HCT116 (cell line): ENCODE measurements at regions not wholly inside any gene's neighbourhood (a gene's known extent, or its start where the extent isn't known, plus 50 kb on each side); places are given as distances from the start of the nearest gene placed in this dataset.
"Not testable (repeated sequence)": the region's sequence is repeated elsewhere in the genome, so short reads cannot be mapped to it uniquely, and the experiment has no call there.

Experiments
- ATAC-seq: fragments of 200-7000 bp; cut with Tn5 transposase; 2 replicates; pipeline ENCODE4 v1.9.1; 2020; ENCODE audit warnings: mild to moderate bottlenecking, moderate library complexity
- BruUV-seq: library from RNA; stranded (reverse); fragments of 400-500 nt; replicated peaks from 2 replicates; lab custom pipeline; 2021; lab: Mats Ljungman, UMichigan
- CTCF ChIA-PET: fragments of 300-600 bp; sonication (Branson Sonifier 250); formaldehyde crosslinking; loops from one replicate; lab custom pipeline; 2021; ENCODE audit warnings: antibody characterized with exemption; lab: Charles Lee
- POLR2A ChIA-PET: fragments of 300-600, 350-600 bp; sonication (Branson Sonifier 250); formaldehyde crosslinking; loops from one replicate; lab custom pipeline; 2021; ENCODE audit warnings: antibody characterized with exemption; lab: Charles Lee
- RAD21 ChIA-PET, 2 experiments: fragments of 300-600 bp; sonication (Branson Sonifier 250); formaldehyde crosslinking; loops; one replicate each; lab custom pipeline; 2023; ENCODE audit warnings: low total read pairs in 2 of 2; ENCODE audit not compliant: uncharacterized antibody in 2 of 2, unreplicated experiment in 2 of 2, low non-redundant PET in 1 of 2; lab: Charles Lee
- DNase-seq: peaks from one replicate; pipeline ENCODE4 v3.0.0-alpha.2; 2010; ENCODE audit warnings: low read depth, low spot score
- H2AFZ ChIP-seq: fragments of 200-600 bp; shearing (Covaris generic), sonication (generic); 2 replicates; pipeline ENCODE4 v1.6.1; 2017; ENCODE audit warnings: low read depth, mixed run types, mixed read lengths, antibody characterized with exemption, low read length; ENCODE audit not compliant: poor library complexity, severe bottlenecking
- H3K27ac ChIP-seq: 2 replicates; pipeline ENCODE4 v1.5.1; 2012; ENCODE audit warnings: low read depth, low read length
- H3K27me3 ChIP-seq: fragments of 200-600 bp; sonication (generic); 2 replicates; pipeline ENCODE4 v1.6.1; 2016; ENCODE audit warnings: mixed run types, low read length, mixed read lengths; ENCODE audit not compliant: insufficient read depth
- H3K36me3 ChIP-seq, 2 experiments: fragments of 200-500 bp in 1 of 2; fragments of 200-600 bp in 1 of 2; sonication (Bioruptor generic) in 1 of 2; sonication (generic) in 1 of 2; 2 replicates each; pipeline versions ENCODE4 v1.5.1 to v1.6.1; 2014 to 2016; ENCODE audit warnings: low read length in 2 of 2, inconsistent platforms in 1 of 2, mixed read lengths in 1 of 2, mixed run types in 1 of 2; ENCODE audit not compliant: insufficient read depth in 2 of 2, control insufficient read depth in 1 of 2
- H3K4me1 ChIP-seq, 2 experiments: fragments of 200-600 bp in 1 of 2; sonication (generic) in 1 of 2; 2 replicates each; pipeline versions ENCODE4 v1.5.1 to v1.6.1; 2012 to 2017; ENCODE audit warnings: low read length in 2 of 2, inconsistent platforms in 1 of 2, mild to moderate bottlenecking in 1 of 2, mixed read lengths in 1 of 2, mixed run types in 1 of 2, moderate library complexity in 1 of 2; ENCODE audit not compliant: insufficient read depth in 2 of 2, control insufficient read depth in 1 of 2
- H3K4me2 ChIP-seq: fragments of 200-600 bp; sonication (generic); 2 replicates; pipeline ENCODE4 v1.6.1; 2017; ENCODE audit warnings: mixed run types, low read length, mixed read lengths
- H3K4me3 ChIP-seq, 2 experiments: fragments of 200-600 bp in 1 of 2; sonication (generic) in 1 of 2; replicated peaks in 1 of 2; 2 replicates each; pipeline ENCODE4 v1.5.1; 2011 to 2016; ENCODE audit warnings: low read length in 2 of 2, control low read depth in 1 of 2, low read depth in 1 of 2, mild to moderate bottlenecking in 1 of 2, mixed read lengths in 1 of 2, mixed run types in 1 of 2
- H3K79me2 ChIP-seq: fragments of 200-600 bp; sonication (generic); 2 replicates; pipeline ENCODE4 v1.6.1; 2017; ENCODE audit warnings: mild to moderate bottlenecking, mixed run types, low read length, moderate library complexity, mixed read lengths; ENCODE audit not compliant: insufficient read depth
- H3K9ac ChIP-seq: fragments of 200-600 bp; sonication (generic); 2 replicates; pipeline ENCODE4 v1.6.1; 2016; ENCODE audit warnings: low read length, mixed read lengths
- H3K9me2 ChIP-seq: fragments of 200-600 bp; sonication (generic), shearing (Covaris generic); 2 replicates; pipeline ENCODE4 v1.6.1; 2017; ENCODE audit warnings: mixed run types, mild to moderate bottlenecking, moderate library complexity; ENCODE audit not compliant: insufficient read depth
- H3K9me3 ChIP-seq, 2 experiments: fragments of 200-500 bp in 1 of 2; fragments of 200-600 bp in 1 of 2; sonication (Bioruptor generic) in 1 of 2; sonication (generic) in 1 of 2; 2 replicates each; pipeline ENCODE4 v1.6.1; 2014 to 2017; ENCODE audit warnings: low read length in 2 of 2, mixed read lengths in 2 of 2, inconsistent platforms in 1 of 2, low read depth in 1 of 2, mild to moderate bottlenecking in 1 of 2, mixed run types in 1 of 2, moderate library complexity in 1 of 2; ENCODE audit not compliant: control insufficient read depth in 1 of 2, insufficient read depth in 1 of 2
- H4K20me1 ChIP-seq: fragments of 200-600 bp; sonication (generic), shearing (Covaris generic); 2 replicates; pipeline ENCODE4 v1.6.1; 2017; ENCODE audit warnings: mixed run types, mild to moderate bottlenecking, moderate library complexity; ENCODE audit not compliant: insufficient read depth
- CBX3 ChIP-seq: IDR thresholded peaks from 2 replicates; pipeline ENCODE4 v1.6.1; 2012; ENCODE audit warnings: low read depth
- CEBPB ChIP-seq: IDR thresholded peaks from 2 replicates; pipeline ENCODE4 v1.6.1; 2012; ENCODE audit warnings: low read depth
- EGR1 ChIP-seq: IDR thresholded peaks from 2 replicates; pipeline ENCODE4 v1.6.1; 2012; ENCODE audit warnings: low read depth
- EZH2 ChIP-seq: fragments of 200-600 bp; sonication (generic); IDR thresholded peaks from 2 replicates; pipeline ENCODE4 v1.6.1; 2017; ENCODE audit warnings: antibody characterized with exemption, mixed run types
- EZH2phosphoT487 ChIP-seq: fragments of 200-600 bp; IDR thresholded peaks from 2 replicates; pipeline ENCODE4 v1.6.1; 2018; ENCODE audit warnings: antibody characterized with exemption, borderline replicate concordance
- FOSL1 ChIP-seq: IDR thresholded peaks from 2 replicates; pipeline ENCODE4 v1.6.1; 2012; ENCODE audit warnings: low read depth
- POLR2A ChIP-seq: IDR thresholded peaks from 2 replicates; pipeline ENCODE4 v1.7.0; 2011; ENCODE audit warnings: borderline replicate concordance; ENCODE audit not compliant: insufficient read depth, insufficient read length; ENCODE audit errors: extremely low read depth
- POLR2AphosphoS5 ChIP-seq: IDR thresholded peaks from 2 replicates; pipeline ENCODE4 v1.6.1; 2011; ENCODE audit warnings: mild to moderate bottlenecking, low read depth, low read length, moderate library complexity
- RAD21 ChIP-seq: IDR thresholded peaks from 2 replicates; pipeline ENCODE4 v1.6.1; 2012; ENCODE audit warnings: low read depth, mild to moderate bottlenecking
- SP1 ChIP-seq: IDR thresholded peaks from 2 replicates; pipeline ENCODE4 v1.6.1; 2012; ENCODE audit warnings: low read depth
- SRF ChIP-seq: IDR thresholded peaks from 2 replicates; pipeline ENCODE4 v1.6.1; 2012; ENCODE audit warnings: low read depth
- intact Hi-C: fragments of 100-400 bp; cut with micrococcal nuclease; formaldehyde crosslinking; loops from 2 replicates; pipeline ENCODE4 v1.10.0; 2022

- Histone ChIP-seq H3K36me3 (no peaks in the 10 kb centered on the region), H3K4me3 (no peak overlapping the region), H3K79me2 (no peaks in the 10 kb centered on the region), H2AFZ (peak overlapping the region; percentile 51), H3K9me3 (no peaks in the 10 kb centered on the region), H3K27me3 (no peaks in the 10 kb centered on the region), H3K4me1 (no peaks in the 10 kb centered on the region), H3K9ac (no peak overlapping the region), H4K20me1 (no peaks in the 10 kb centered on the region), H3K9me2 (no peaks in the 10 kb centered on the region; the same call in 1 of the 2 replicates), H3K4me2 (no peak overlapping the region), H3K27ac (no peak overlapping the region)
- no TSS peak for BruUV-seq
- RAD21 ChIA-PET, result no interaction called here
- no peak for TF ChIP-seq POLR2A
- no peak for TF ChIP-seq CEBPB
- TF ChIP-seq EZH2phosphoT487, result no peak
- TF ChIP-seq SP1, result no peak
- TF ChIP-seq FOSL1, result no peak
- TF ChIP-seq CBX3, result no peak
- no peak for TF ChIP-seq EGR1
- TF ChIP-seq POLR2AphosphoS5, result no peak
- TF ChIP-seq RAD21, result no peak
- no peak for TF ChIP-seq EZH2
- no peak for TF ChIP-seq SRF
- DNase-seq (no peak), ATAC-seq (no peak)
- intact Hi-C loops, result no loop called here
- CTCF ChIA-PET, result no interaction called here
- POLR2A ChIA-PET, result no interaction called here
These were observed 85.3 kb upstream of the PCLO start for GRCh38 chr7:83248000-83248399.

GRCh38 chr7:83219231-83219630 is 56.5 kb upstream of the PCLO start:
- H3K4me3 ChIP-seq, CTCF ChIA-PET, H3K9me2 ChIP-seq, DNase-seq, H3K27ac ChIP-seq, H3K27me3 ChIP-seq, intact Hi-C loops, H3K4me2 ChIP-seq, H2AFZ ChIP-seq, H3K79me2 ChIP-seq, H4K20me1 ChIP-seq, RAD21 ChIA-PET, H3K36me3 ChIP-seq, H3K4me1 ChIP-seq, BruUV-seq, ATAC-seq, H3K9me3 ChIP-seq, H3K9ac ChIP-seq, POLR2A ChIA-PET: not testable (repeated sequence)
